HG03103 (cell line): ENCODE measurements at regions not wholly inside any gene's neighbourhood (a gene's known extent, or its start where the extent isn't known, plus 50 kb on each side); places are given as distances from the start of the nearest gene placed in this dataset.

Experiments
- ATAC-seq: cut with Tn5 transposase; IDR thresholded peaks from one replicate; pipeline ENCODE4 v1.9.1; 2021; ENCODE audit warnings: low read depth; ENCODE audit not compliant: unreplicated experiment

DNA sequence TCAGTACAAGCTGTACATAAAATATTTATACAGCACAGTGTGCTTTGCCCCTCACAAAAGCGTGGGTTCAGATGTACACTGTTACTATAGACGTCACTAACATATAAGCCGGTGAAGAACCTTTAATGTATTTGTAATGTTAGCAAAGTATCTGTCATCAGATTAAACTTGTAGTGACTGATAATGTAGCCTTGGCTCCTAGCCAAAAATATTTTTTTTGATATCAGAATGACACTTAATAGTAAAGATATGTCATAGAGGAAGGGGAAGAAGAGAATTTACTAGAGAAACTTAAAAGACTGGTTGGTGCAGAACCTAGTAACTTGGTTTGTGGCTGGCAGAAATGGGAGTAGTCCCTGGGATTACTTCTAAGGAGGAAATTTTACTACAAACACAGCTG lies 258.7 kb upstream of the DMRT1 start:
- no peak for ATAC-seq

DNA sequence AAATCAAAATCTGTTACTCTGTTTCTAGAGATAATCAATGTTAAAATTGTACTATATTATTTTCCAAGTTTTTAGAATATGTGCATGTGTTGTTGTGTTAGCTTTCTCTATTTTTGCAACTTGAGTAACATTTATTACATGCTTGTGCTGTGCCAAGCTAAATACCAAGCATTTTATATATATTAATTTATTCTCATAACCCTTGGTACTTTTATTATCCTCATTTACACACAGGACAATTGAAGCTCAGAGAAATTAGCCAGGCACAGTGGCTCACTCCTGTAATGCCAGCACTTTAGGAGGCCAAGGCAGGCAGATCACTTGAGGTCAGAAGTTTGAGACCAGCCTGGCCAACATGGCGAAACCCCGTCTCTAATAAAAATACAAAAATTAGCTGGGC lies 254.0 kb upstream of the DMRT1 start:
- ATAC-seq: no peak

DNA sequence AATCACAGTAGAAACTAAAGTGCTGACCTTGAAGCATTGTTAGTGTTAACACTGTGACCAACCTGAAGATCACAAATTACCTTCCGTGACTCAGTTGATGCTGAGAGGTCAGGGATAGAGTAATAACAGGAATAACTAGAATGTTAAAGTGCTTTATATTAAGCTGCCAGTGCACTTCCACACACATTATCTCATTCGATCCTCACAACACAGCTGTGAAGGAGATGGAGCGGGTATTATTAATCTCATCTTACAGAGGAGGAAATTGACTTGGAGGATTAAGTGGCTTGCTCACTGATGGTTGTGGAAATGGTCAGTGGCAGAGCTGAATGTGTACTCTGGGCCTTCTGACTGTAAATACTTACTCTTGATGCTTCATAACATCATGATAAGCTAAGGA lies 252.5 kb upstream of the DMRT1 start:
- no peak for ATAC-seq

GRCh38 chr9:589723-590122 lies 251.8 kb upstream of the DMRT1 start:
- ATAC-seq: no peak

GRCh38 chr9:591292-591691 lies 250.2 kb upstream of the DMRT1 start:
- no peak for ATAC-seq

DNA sequence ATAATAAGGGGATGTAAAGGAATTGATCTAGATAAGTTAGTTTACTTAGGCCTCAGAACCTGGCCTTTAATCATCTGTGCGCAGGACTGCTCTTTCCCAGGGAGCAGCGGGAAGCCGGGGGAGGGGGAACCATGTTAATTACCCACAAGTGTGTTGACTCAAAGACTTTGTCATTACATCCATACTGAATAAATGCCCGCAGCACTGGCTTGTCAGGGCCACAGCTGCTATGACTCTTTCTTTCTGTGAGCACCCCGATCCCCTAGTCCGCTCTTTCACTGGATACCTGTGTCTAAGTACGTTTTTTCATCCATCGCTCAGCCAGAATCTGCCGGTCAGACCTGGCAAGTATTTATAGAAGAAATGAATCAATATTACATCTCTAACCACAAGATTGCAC lies 249.3 kb upstream of the DMRT1 start:
- no peak for ATAC-seq

DNA sequence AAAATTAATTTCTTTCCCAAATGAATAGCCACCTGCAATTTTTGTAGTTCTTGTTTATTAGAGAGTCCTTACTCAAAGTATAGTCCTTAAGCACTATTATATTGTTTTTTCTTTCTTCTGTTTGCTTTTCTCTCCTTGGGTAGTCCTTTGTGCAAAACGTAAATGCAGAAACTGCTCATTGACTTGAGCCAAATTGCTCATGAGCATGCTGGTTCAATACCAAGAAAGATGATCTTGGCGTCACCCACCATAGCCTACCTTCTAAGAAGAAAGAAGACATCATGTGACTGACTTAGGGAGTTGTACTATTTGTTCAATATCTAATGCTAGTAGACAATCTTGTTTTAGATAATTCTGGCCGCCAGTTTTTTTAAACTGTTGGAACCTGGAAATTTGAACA lies 248.8 kb upstream of the DMRT1 start:
- ATAC-seq: no peak

DNA sequence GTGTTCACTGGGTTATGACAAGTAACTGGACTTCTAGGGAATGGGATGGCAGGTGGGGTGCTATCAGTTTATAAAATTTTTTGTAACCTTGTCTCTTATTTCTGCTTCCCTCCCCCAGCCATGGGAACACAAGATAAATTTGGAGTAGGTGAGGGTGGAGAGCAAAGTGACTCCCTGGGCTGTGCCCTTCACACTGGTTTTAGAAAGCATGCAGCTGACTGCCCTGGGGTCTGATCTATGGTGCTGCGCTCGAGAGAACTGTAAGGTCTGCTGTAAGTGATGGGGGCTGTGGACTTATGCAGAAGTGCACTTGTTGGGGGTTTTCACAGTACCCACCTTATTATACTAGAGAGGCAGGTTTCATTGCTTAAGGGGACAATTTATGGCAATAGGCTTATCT lies 247.7 kb upstream of the DMRT1 start:
- ATAC-seq: no peak

GRCh38 chr9:596703-597102 lies 244.8 kb upstream of the DMRT1 start:
- no peak for ATAC-seq

DNA sequence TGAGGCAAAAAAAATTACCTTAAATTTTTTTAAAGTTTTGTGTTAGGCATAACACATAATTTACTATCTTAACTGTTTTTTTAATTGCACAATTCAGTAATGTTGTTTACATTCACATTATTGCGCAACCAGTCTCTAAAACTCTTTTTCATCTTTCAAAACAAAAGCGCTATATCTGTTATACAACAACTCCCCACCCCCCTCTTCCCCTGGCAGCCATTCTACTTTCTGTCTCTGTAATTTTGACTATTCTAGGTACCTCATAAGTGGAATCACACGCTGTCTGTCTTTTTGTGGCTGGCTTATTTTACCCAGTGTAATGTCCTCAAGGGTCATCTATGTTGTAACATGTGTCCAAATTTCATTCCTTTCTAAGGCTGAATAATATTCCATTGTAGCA lies 241.5 kb upstream of the DMRT1 start:
- ATAC-seq: no peak

GRCh38 chr9:602716-603115 lies 238.8 kb upstream of the DMRT1 start:
- ATAC-seq: no peak

GRCh38 chr9:603126-603525 lies 238.4 kb upstream of the DMRT1 start:
- ATAC-seq: no peak

DNA sequence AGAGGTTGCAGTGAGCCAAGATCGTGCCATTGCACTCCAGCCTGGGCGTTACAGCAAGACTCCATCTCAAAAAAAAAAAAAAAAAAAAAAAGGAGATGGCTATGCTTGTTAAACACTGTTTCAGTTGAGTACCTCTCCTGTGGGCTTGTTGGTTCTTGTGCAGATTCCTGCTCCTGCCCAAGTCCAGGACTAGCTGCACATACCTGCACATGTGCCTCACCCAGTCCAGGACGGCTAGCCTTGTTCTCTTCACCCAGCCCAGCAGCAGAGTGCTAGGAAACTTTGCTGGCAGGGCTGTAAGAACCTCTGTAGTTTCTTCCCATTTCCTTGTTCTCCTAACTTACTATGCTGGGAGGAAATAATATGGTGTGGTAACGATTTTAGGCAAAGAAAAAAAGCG lies 234.1 kb upstream of the DMRT1 start:
- no peak for ATAC-seq

GRCh38 chr9:613771-614347 lies 227.6 kb upstream of the DMRT1 start:
- peak; percentile 98 for ATAC-seq

- no peak for ATAC-seq
Observed at GRCh38 chr9:614431-614830, 227.1 kb upstream of the DMRT1 start.

DNA sequence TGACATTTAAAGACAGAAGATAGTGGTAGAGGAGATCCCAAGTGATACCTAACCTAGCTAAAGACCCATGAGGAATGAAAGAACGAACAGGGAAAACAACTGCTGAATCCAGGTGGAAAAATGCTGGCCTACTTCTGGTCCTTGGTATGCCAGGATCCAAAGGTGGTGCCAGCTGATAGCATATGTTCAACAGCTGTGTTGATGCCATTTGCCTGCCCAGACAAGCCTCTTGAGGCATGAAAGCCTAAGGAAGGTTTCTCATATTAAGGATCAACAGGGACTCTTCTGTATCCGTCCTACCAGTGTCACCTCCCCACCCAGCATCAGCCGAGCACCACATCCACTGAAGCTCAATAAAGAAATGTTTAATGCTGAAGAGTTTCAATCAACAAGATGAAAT lies 225.7 kb upstream of the DMRT1 start:
- no peak for ATAC-seq

DNA sequence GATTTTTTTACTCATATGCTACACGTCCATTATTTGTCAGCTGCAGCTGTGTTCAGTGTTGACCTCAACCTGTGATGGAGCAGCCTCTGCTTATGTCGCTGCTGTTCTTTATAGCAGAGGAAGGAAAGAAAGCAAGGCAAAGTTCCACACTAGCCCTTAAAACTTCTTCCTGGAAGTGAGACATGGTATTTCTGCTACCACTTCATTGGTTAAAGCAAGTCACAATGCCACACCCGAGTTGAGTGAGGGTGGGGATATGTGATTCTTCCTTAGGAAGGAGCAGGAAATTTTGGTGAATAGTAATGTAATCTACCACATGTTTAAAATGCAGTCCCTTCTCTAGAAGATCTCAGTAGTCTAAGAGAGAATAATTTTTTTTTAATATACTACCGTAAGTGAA lies 224.8 kb upstream of the DMRT1 start:
- ATAC-seq: no peak

DNA sequence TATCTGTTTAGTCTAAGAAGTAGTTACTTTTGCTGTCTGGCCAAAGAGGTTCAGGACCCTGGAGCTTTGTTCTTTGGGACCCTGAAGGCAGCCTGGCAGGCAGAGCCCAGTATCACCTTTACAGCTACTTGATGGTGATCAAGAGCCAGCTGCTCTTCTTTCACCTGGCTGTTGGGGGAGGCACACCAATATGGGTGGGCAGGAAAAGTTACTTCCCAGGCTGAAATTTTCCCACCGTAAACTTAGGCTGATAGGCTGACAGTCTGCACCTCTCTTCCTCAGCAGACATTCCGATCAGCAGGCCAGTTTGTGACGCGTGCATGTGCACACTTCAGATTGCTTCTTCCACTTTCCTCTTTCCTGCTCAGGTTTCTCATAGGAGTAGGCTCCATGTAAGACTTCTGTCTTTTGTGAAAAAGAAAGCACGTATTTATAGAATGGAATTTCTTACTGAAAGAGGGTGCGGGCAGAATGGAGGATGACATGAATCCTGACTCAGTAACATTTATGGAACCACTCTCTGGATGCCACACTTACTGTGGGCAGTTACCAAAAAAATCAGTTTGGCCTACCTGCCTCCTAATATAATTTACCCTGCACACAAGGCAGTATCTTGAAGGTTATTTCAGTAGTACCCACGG lies 223.9 kb upstream of the DMRT1 start:
- no peak for ATAC-seq

GRCh38 chr9:618478-618877 lies 223.0 kb upstream of the DMRT1 start:
- ATAC-seq: no peak

DNA sequence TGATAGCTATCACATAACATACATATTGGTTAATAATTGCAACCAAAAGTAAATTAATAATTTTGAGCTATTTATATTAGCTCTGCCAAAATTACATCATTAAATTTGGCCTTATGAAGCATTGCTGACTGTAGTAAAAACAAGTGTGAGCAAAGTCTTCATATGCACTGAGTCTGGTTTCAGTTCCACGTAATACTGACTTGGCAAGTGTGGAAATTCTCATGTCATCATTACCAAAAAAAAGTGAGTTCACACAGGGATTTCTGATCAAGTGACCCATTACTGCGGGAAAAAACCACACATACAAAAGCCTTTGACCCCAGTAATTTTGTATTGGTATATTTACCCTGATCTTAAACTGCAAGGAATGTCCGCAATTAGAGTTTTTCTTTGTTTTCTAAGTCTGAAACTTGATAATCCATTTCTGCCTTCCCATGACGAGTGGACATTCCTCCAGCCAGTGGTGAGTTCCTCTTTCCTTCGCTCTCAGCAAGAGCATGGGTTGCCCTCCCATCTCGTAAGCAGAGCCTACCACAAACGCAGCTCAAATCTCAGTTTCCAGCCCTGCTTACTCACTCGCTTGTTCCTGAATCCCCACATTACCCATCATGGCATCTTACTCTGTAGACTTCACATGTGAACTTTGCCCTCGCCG lies 220.2 kb upstream of the DMRT1 start:
- ATAC-seq: no peak

GRCh38 chr9:624935-625500 lies 216.5 kb upstream of the DMRT1 start:
- no peak for ATAC-seq

DNA sequence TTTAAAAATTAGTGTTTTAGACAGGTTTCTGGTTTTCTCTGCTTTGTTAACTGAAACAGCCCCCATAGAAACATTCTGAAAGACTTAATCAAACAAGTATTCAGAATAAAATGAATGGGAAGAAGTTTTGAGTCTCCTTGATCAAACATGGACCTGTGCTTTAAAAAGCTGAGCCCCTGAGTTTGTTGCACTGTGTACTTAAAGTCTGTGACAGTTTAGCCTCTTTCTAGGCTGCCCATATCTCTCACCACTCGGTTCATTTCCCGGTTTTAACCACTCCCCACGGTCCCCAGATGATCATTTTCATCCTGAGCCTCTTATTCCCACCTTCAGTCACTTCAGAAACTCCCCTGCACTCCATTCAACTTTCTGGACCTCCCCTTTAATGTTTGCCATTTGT lies 215.9 kb upstream of the DMRT1 start:
- no peak for ATAC-seq
